ENCODE measurements at regions not wholly inside any gene's neighbourhood (a gene's known extent, or its start where the extent isn't known, plus 50 kb on each side); places are given as distances from the start of the nearest gene placed in this dataset.

DNA sequence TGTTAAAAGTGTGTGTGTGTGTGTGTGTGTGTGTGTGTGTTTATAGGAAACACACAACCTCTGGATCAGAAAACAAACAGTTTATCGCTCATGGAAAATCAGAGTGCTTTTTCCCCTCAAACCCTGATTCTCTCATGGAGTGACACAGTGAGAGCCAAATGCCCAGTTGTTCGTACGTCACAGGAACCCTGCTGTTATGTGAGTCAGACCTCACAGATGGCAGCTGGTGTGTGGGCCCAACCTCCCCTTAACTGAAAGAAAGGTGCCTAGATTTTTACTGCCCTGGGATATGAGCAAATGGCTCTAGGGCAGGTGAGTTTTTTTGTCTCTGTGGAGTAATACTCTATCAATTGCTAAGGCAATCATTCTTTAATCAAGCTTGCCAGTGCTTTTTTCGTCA is 1788.1 kb downstream of the BRINP3 start:
- ChIA-PET CTCF (ENCODE audit: unreplicated experiment) (no interaction called here), POLR2A (no interaction called here)
- H4K20me1 ChIP-seq (ENCODE audit: insufficient read depth, low read length): no peaks in the 10 kb centered on the region
- no peak for DNase-seq (ENCODE audit: low spot score)
- H3K4me2 ChIP-seq (ENCODE audit: low read length): no peak overlapping the region
- BruUV-seq (replicated peaks): no TSS peak
- no peak overlapping the region for H3K4me3 ChIP-seq (ENCODE audit: low read depth, low read length, poor library complexity, severe bottlenecking)
- no peaks in the 10 kb centered on the region for H3K79me2 ChIP-seq (ENCODE audit: insufficient read depth, low read depth, low read length)
- intact Hi-C loops (cut with micrococcal nuclease; ENCODE audit: unreplicated experiment): no loop called here
- H3K9me2 ChIP-seq (ENCODE audit: insufficient read depth, low read length): no peaks in the 10 kb centered on the region
- TF ChIP-seq EZH2phosphoT487 (IDR thresholded peaks at IDR 0.05; ENCODE audit: borderline replicate concordance, low read depth, low read length): no peak
- TF ChIP-seq, protein P1, sequence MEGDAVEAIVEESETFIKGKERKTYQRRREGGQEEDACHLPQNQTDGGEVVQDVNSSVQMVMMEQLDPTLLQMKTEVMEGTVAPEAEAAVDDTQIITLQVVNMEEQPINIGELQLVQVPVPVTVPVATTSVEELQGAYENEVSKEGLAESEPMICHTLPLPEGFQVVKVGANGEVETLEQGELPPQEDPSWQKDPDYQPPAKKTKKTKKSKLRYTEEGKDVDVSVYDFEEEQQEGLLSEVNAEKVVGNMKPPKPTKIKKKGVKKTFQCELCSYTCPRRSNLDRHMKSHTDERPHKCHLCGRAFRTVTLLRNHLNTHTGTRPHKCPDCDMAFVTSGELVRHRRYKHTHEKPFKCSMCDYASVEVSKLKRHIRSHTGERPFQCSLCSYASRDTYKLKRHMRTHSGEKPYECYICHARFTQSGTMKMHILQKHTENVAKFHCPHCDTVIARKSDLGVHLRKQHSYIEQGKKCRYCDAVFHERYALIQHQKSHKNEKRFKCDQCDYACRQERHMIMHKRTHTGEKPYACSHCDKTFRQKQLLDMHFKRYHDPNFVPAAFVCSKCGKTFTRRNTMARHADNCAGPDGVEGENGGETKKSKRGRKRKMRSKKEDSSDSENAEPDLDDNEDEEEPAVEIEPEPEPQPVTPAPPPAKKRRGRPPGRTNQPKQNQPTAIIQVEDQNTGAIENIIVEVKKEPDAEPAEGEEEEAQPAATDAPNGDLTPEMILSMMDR (conservative IDR thresholded peaks at IDR 0.05; ENCODE audit: low read length): no peak
- no peak overlapping the region for H3K27ac ChIP-seq (ENCODE audit: low read depth, low read length, poor library complexity, severe bottlenecking)
- no peak overlapping the region for H2AFZ ChIP-seq (ENCODE audit: low read length)
- no peaks in the 10 kb centered on the region for H3K36me3 ChIP-seq (ENCODE audit: insufficient read depth, low read length)
- no peaks in the 10 kb centered on the region for H3K9me3 ChIP-seq (ENCODE audit: low read length)
- no peaks in the 10 kb centered on the region for H3K4me1 ChIP-seq (ENCODE audit: insufficient read depth, low read length, poor library complexity, severe bottlenecking)

DNA sequence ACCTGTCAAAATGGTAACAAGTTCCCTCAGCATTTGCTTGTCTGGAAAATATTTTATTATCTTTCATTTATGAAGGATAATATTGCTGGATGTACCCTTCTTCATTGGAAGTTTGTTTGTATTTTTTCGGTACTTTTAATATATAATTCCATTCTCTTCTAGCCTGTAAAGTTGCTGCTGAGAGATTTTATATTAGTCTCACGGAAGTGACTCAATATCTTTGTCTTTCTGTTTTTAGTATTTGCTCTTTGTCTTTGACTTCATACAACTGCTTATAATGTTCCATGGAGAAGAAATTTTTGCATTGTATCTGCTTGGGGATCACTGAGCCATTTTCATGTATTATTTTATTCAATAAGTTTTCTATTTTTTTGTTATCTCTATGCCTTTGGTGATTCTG is 1777.5 kb downstream of the BRINP3 start:
- Histone ChIP-seq H3K9me3 (ENCODE audit: low read length) (no peaks in the 10 kb centered on the region), H3K9me2 (ENCODE audit: insufficient read depth, low read length) (no peaks in the 10 kb centered on the region), H3K4me1 (ENCODE audit: insufficient read depth, low read length, poor library complexity, severe bottlenecking) (no peaks in the 10 kb centered on the region), H2AFZ (ENCODE audit: low read length) (no peak overlapping the region), H3K36me3 (ENCODE audit: insufficient read depth, low read length) (no peaks in the 10 kb centered on the region), H4K20me1 (ENCODE audit: insufficient read depth, low read length) (no peaks in the 10 kb centered on the region), H3K4me2 (ENCODE audit: low read length) (no peak overlapping the region), H3K79me2 (ENCODE audit: insufficient read depth, low read depth, low read length) (no peaks in the 10 kb centered on the region), H3K4me3 (ENCODE audit: low read depth, low read length, poor library complexity, severe bottlenecking) (no peak overlapping the region), H3K27ac (ENCODE audit: low read depth, low read length, poor library complexity, severe bottlenecking) (no peak overlapping the region)
- TF ChIP-seq EZH2phosphoT487 (IDR thresholded peaks at IDR 0.05; ENCODE audit: borderline replicate concordance, low read depth, low read length): no peak
- TF ChIP-seq, protein P1 (conservative IDR thresholded peaks at IDR 0.05; ENCODE audit: low read length): no peak
- BruUV-seq (replicated peaks): no TSS peak
- ChIA-PET CTCF (ENCODE audit: unreplicated experiment) (no interaction called here), POLR2A (no interaction called here)
- intact Hi-C loops (cut with micrococcal nuclease; ENCODE audit: unreplicated experiment): no loop called here
- DNase-seq (ENCODE audit: low spot score): no peak

DNA sequence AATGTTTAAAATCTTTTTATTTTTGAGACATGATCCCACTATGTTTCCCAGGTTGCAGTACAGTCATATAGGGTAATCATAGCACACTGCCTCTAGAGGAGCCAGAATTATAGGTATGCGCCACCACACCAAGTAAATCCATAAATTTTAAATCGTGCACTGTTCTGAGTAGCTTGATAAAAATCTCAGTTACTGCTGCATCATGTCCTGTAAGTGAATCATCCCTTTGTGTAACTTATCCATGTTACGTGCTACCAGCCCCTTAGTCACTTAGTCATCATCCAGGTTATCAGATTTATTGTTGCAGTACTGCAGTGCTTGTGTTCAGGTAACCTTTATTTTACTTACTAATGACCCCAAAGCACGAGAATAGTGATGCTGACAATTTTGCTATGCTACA is 1770.9 kb downstream of the BRINP3 start:
- CTCF ChIA-PET (ENCODE audit: unreplicated experiment): no interaction called here
- DNase-seq (ENCODE audit: low spot score): no peak
- Histone ChIP-seq H3K4me3 (ENCODE audit: low read depth, low read length, poor library complexity, severe bottlenecking) (no peak overlapping the region), H3K36me3 (ENCODE audit: insufficient read depth, low read length) (no peaks in the 10 kb centered on the region), H3K4me1 (ENCODE audit: insufficient read depth, low read length, poor library complexity, severe bottlenecking) (no peaks in the 10 kb centered on the region), H3K9me3 (ENCODE audit: low read length) (no peaks in the 10 kb centered on the region), H4K20me1 (ENCODE audit: insufficient read depth, low read length) (no peaks in the 10 kb centered on the region), H3K9me2 (ENCODE audit: insufficient read depth, low read length) (no peaks in the 10 kb centered on the region), H3K4me2 (ENCODE audit: low read length) (no peak overlapping the region), H3K27ac (ENCODE audit: low read depth, low read length, poor library complexity, severe bottlenecking) (no peak overlapping the region), H3K79me2 (ENCODE audit: insufficient read depth, low read depth, low read length) (no peaks in the 10 kb centered on the region), H2AFZ (ENCODE audit: low read length) (no peak overlapping the region)
- TF ChIP-seq, protein P1 (conservative IDR thresholded peaks at IDR 0.05; ENCODE audit: low read length): no peak
- no peak for TF ChIP-seq EZH2phosphoT487 (IDR thresholded peaks at IDR 0.05; ENCODE audit: borderline replicate concordance, low read depth, low read length)
- intact Hi-C loops (cut with micrococcal nuclease; ENCODE audit: unreplicated experiment): no loop called here
- BruUV-seq (replicated peaks): no TSS peak
- POLR2A ChIA-PET: no interaction called here

All from OCI-LY7 (cell line).